Fibroblast of lung (primary cell): ENCODE measurements at regions not wholly inside any gene's neighbourhood (a gene's known extent, or its start where the extent isn't known, plus 50 kb on each side); places are given as distances from the start of the nearest gene placed in this dataset.

Experiments used
- EZH2 ChIP-seq: IDR thresholded peaks from 2 replicates; pipeline ENCODE4 v1.5.1; 2012; ENCODE audit warnings: low read length, control low read depth, mild to moderate bottlenecking; ENCODE audit errors: missing control alignments
- TF ChIP-seq, protein P1 (sequence below), 2 donors: IDR thresholded peaks in 1 of 2; conservative IDR thresholded peaks in 1 of 2; 1 replicate in 1 of 2; 2 replicates in 1 of 2; pipeline ENCODE4 v1.5.1; 2011 to 2012; ENCODE audit warnings: low read length in 2 of 2, control low read depth in 1 of 2, inconsistent platforms in 1 of 2, low read depth in 1 of 2, mild to moderate bottlenecking in 1 of 2

DNA sequence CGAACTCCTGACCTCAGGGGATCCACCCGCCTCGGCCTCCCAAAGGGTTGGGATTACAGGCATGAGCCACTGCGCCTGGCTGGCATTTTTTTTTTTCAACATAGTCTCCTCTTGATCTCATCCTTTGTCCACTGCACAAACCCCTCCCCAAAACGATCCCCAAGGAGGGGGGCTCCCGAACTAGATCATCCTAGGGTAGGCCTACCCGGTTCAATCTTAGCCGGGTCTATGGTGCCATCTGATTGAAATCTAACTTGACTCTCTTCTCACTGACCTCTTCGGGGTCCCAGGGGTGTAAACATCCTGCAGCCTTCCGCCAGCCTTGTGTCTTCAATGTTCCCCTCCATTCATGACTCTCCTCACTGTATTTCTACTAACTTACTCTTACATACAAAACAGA lies 140.5 kb upstream of the CRHR1 start:
- TF ChIP-seq, protein P1, sequence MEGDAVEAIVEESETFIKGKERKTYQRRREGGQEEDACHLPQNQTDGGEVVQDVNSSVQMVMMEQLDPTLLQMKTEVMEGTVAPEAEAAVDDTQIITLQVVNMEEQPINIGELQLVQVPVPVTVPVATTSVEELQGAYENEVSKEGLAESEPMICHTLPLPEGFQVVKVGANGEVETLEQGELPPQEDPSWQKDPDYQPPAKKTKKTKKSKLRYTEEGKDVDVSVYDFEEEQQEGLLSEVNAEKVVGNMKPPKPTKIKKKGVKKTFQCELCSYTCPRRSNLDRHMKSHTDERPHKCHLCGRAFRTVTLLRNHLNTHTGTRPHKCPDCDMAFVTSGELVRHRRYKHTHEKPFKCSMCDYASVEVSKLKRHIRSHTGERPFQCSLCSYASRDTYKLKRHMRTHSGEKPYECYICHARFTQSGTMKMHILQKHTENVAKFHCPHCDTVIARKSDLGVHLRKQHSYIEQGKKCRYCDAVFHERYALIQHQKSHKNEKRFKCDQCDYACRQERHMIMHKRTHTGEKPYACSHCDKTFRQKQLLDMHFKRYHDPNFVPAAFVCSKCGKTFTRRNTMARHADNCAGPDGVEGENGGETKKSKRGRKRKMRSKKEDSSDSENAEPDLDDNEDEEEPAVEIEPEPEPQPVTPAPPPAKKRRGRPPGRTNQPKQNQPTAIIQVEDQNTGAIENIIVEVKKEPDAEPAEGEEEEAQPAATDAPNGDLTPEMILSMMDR (conservative IDR thresholded peaks at IDR 0.05 in 1 of 2, IDR thresholded peaks at IDR 0.05 in 1 of 2; ENCODE audit: low read depth in 1 of 2, low read length in 2 of 2): no peak
- no peak for TF ChIP-seq EZH2
